ENCODE measurements at regions not wholly inside any gene's neighbourhood (a gene's known extent, or its start where the extent isn't known, plus 50 kb on each side); places are given as distances from the start of the nearest gene placed in this dataset.

DNA sequence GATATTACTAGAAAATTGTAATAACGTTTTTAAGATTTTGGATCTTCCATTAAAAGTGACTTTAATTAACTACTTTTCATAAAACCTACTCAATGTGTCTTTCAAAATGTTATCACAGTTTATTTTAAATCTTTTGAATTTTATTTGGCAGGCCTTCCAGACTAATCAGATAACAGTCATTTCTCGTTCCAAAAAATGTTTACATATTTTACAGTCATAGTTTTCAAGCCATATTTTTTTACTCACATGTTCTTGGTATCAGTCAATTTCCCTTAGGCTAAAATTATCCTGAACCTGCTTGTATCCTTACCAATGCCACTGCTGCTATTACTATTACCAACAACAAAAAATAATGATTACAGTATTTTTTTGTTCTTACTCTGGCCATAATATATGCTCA is 1783.5 kb downstream of the SLITRK5 start:
- Histone ChIP-seq H3K4me2 (ENCODE audit: low read depth, low read length) (no peak overlapping the region), H3K4me1 (ENCODE audit: control insufficient read depth, insufficient read depth, low read length) (no peaks in the 10 kb centered on the region), H2AK9ac (replicated peaks; ENCODE audit: low read depth, low read length, poor library complexity) (no peak overlapping the region), H3K36me3 (ENCODE audit: control insufficient read depth, insufficient read depth, low read length) (no peaks in the 10 kb centered on the region), H2BK15ac (ENCODE audit: low read depth, low read length) (no peak overlapping the region), H2BK120ac (ENCODE audit: low read depth, low read length) (no peak overlapping the region), H3K18ac (ENCODE audit: low read depth, low read length) (no peak overlapping the region), H3K9me3 (ENCODE audit: control insufficient read depth, insufficient read depth, low read length) (peaks cover 2% of the 10 kb centered on the region; the same call in 1 of the 2 replicates), H3K56ac (ENCODE audit: extremely low read depth, insufficient read depth, low read length) (no peak overlapping the region), H3K4me3 (ENCODE audit: insufficient read depth, low read depth, low read length) (no peak overlapping the region), H4K8ac (ENCODE audit: low read depth in 2 of 2, low read length in 2 of 2) (no peak overlapping the region), H4K5ac (ENCODE audit: low read depth, low read length) (no peak overlapping the region), H3K27me3 (ENCODE audit: control insufficient read depth, insufficient read depth, low read length) (no peaks in the 10 kb centered on the region), H3K79me1 (ENCODE audit: low read depth in 1 of 2, low read length in 2 of 2) (no peaks in the 10 kb centered on the region), H3K9ac (ENCODE audit: low read depth, low read length) (no peak overlapping the region), H3K4ac (ENCODE audit: low read depth, low read length) (no peak overlapping the region), H2AK5ac (ENCODE audit: low read depth, low read length) (no peak overlapping the region), H2BK20ac (ENCODE audit: low read depth, low read length) (no peak overlapping the region), H3K9me1 (ENCODE audit: insufficient read depth, low read length) (no peaks in the 10 kb centered on the region), H4K20me1 (ENCODE audit: insufficient read depth, low read length) (no peaks in the 10 kb centered on the region), H3K23ac (ENCODE audit: low read depth, low read length) (no peak overlapping the region), H2BK5ac (ENCODE audit: low read depth, low read length, poor library complexity, severe bottlenecking) (no peak overlapping the region), H4K91ac (ENCODE audit: insufficient read depth, low read depth, low read length) (no peak overlapping the region), H3K14ac (replicated peaks; ENCODE audit: low read depth, low read length) (no peak overlapping the region), H2AFZ (replicated peaks; ENCODE audit: low read length, poor library complexity) (no peak overlapping the region), H3K27ac (ENCODE audit: insufficient read depth, low read length) (no peak overlapping the region)
- WGBS, 2 experiments (ENCODE audit: extremely low coverage in 2 of 2, insufficient read length in 1 of 2): no CpG with 5 or more reads among the region's 2 CpGs
- no peak for ATAC-seq (ENCODE audit: low read depth)
- ChIA-PET POLR2A (ENCODE audit: unreplicated experiment) (no interaction called here), CTCF (no interaction called here)
- dilution Hi-C loops (cut with HindIII; ENCODE audit: low sequenced_read_pairs, unreplicated experiment) (no loop called here), in situ Hi-C loops (cut with MboI; ENCODE audit: low sequenced_read_pairs) (no loop called here), intact Hi-C loops (cut with micrococcal nuclease) (no loop called here)
- TF ChIP-seq BHLHE40 (IDR thresholded peaks at IDR 0.05; ENCODE audit: low read depth, low read length) (no peak), MAFK (IDR thresholded peaks at IDR 0.05; ENCODE audit: low read depth, low read length) (no peak), MAZ (IDR thresholded peaks at IDR 0.05; ENCODE audit: borderline replicate concordance, low read depth, low read length) (no peak), SMC3 (IDR thresholded peaks at IDR 0.05; ENCODE audit: low read depth, low read length) (no peak), POLR2A (IDR thresholded peaks at IDR 0.05; ENCODE audit: low read depth, low read length) (no peak), FOS (IDR thresholded peaks at IDR 0.05; ENCODE audit: low read depth, low read length) (no peak), RAD21 (IDR thresholded peaks at IDR 0.05; ENCODE audit: low read length) (no peak)
- TF ChIP-seq, protein P1, sequence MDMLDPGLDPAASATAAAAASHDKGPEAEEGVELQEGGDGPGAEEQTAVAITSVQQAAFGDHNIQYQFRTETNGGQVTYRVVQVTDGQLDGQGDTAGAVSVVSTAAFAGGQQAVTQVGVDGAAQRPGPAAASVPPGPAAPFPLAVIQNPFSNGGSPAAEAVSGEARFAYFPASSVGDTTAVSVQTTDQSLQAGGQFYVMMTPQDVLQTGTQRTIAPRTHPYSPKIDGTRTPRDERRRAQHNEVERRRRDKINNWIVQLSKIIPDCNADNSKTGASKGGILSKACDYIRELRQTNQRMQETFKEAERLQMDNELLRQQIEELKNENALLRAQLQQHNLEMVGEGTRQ (IDR thresholded peaks at IDR 0.05; ENCODE audit: low read depth, low read length): no peak
- TF ChIP-seq, protein P2, sequence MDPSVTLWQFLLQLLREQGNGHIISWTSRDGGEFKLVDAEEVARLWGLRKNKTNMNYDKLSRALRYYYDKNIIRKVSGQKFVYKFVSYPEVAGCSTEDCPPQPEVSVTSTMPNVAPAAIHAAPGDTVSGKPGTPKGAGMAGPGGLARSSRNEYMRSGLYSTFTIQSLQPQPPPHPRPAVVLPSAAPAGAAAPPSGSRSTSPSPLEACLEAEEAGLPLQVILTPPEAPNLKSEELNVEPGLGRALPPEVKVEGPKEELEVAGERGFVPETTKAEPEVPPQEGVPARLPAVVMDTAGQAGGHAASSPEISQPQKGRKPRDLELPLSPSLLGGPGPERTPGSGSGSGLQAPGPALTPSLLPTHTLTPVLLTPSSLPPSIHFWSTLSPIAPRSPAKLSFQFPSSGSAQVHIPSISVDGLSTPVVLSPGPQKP (IDR thresholded peaks at IDR 0.05; ENCODE audit: borderline replicate concordance, low read depth, low read length): no peak
- DNase-seq: no peak
- BruUV-seq (replicated peaks): no TSS peak

Measured in IMR-90 (cell line).